Lower leg skin (tissue), 3 donors: ENCODE measurements at regions not wholly inside any gene's neighbourhood (a gene's known extent, or its start where the extent isn't known, plus 50 kb on each side); places are given as distances from the start of the nearest gene placed in this dataset.

ENCODE experiments used
- CTCF ChIP-seq, 3 donors: fragments of 450-650 bp; IDR thresholded peaks; one replicate each; pipeline ENCODE4 v1.5.1; 2016; ENCODE audit warnings: antibody characterized with exemption in 3 of 3, mild to moderate bottlenecking in 3 of 3, moderate library complexity in 2 of 3
- POLR2A ChIP-seq, 2 donors: fragments of 450-650 bp; IDR thresholded peaks; one replicate each; pipeline ENCODE4 v1.6.1; 2016 to 2017; ENCODE audit warnings: antibody characterized with exemption in 2 of 2, mild to moderate bottlenecking in 1 of 2, moderate library complexity in 1 of 2

GRCh38 chrX:82742351-82742750 lies 765.7 kb upstream of the POU3F4 start:
- no peak for TF ChIP-seq CTCF (IDR thresholded peaks at IDR 0.05)
- no peak for TF ChIP-seq POLR2A (IDR thresholded peaks at IDR 0.05)
